Mucosa of descending colon (tissue), 3 donors: ENCODE measurements at regions not wholly inside any gene's neighbourhood (a gene's known extent, or its start where the extent isn't known, plus 50 kb on each side); places are given as distances from the start of the nearest gene placed in this dataset.

ENCODE experiments used
- ATAC-seq: fragments of 200-7000 bp; cut with Tn5 transposase; one replicate; pipeline ENCODE4 v1.9.1; 2020; ENCODE audit warnings: mild to moderate bottlenecking, moderate library complexity
- DNase-seq, 3 donors: peaks; one replicate each; pipeline ENCODE4 v3.0.0-alpha.2; 2020
- H3K36me3 ChIP-seq: fragments of 200-600 bp; one replicate; pipeline ENCODE4 v1.8.0; 2021; ENCODE audit warnings: low read depth, mild to moderate bottlenecking
- H3K4me1 ChIP-seq: fragments of 200-600 bp; one replicate; pipeline ENCODE4 v1.8.0; 2021; ENCODE audit warnings: low read depth, mild to moderate bottlenecking
- H3K4me3 ChIP-seq: fragments of 200-600 bp; one replicate; pipeline ENCODE4 v1.8.0; 2021; ENCODE audit warnings: mild to moderate bottlenecking
- H3K9me3 ChIP-seq: fragments of 200-600 bp; one replicate; pipeline ENCODE4 v1.8.0; 2021; ENCODE audit warnings: mild to moderate bottlenecking
- CTCF ChIP-seq: fragments of 200-600 bp; IDR thresholded peaks from one replicate; pipeline ENCODE4 v1.8.0; 2022; ENCODE audit warnings: antibody characterized with exemption, mild to moderate bottlenecking
- intact Hi-C, 2 donors: fragments of 100-400 bp; cut with DNase I in 1 of 2; cut with micrococcal nuclease in 1 of 2; formaldehyde crosslinking; loops; one replicate each; pipeline versions ENCODE4 v1.11.0 to v1.11.1; 2022; cut with DNase I, micrococcal nuclease
- donor health status: DM: no; HTN: no; CAD: no; lungs with moderate emphysema.
- donor health status: DM: no; HTN: no; CAD: no.
- donor health status: DM: no; HTN: yes; CAD: no.

GRCh38 chr4:128556756-128557155 is 252.7 kb upstream of the JADE1 start:
- intact Hi-C loops, result no loop called here
- Histone ChIP-seq H3K4me3 (no peak overlapping the region), H3K36me3 (no peaks in the 10 kb centered on the region), H3K4me1 (peaks cover 4% of the 10 kb centered on the region), H3K9me3 (no peaks in the 10 kb centered on the region)
- DNase-seq (no peak), ATAC-seq (no peak)
- TF ChIP-seq CTCF, result no peak

- no peak for TF ChIP-seq CTCF
- no peak for DNase-seq
- H3K4me3 ChIP-seq, result no peak overlapping the region
- peaks cover 4% of the 10 kb centered on the region for H3K4me1 ChIP-seq
- ATAC-seq, result peak; percentile 31
- H3K9me3 ChIP-seq, result no peaks in the 10 kb centered on the region
- H3K36me3 ChIP-seq, result no peaks in the 10 kb centered on the region
- intact Hi-C loops, result no loop called here
Measured at GRCh38 chr4:128553686-128554515, 255.6 kb upstream of the JADE1 start.

DNA sequence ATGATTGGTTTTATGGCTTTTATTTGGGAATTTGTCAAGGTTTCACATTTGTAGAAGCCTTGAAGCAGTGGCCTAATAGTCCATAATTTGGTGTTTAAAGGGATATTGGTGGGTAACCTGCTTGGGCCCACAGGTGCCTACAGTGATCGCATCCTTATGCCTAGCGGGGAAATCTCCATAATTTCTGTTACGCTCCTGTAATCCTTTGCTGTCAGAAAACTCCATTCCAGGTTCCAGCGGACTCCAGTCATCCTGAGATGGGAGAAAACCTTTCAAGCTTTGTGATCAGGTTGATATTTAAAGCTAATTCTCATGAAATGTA is 257.0 kb upstream of the JADE1 start:
- DNase-seq (no peak), ATAC-seq (no peak)
- no peak for TF ChIP-seq CTCF
- no peaks in the 10 kb centered on the region for H3K36me3 ChIP-seq
- H3K4me3 ChIP-seq, result no peak overlapping the region
- intact Hi-C loops, result no loop called here
- peaks cover 4% of the 10 kb centered on the region for H3K4me1 ChIP-seq
- no peaks in the 10 kb centered on the region for H3K9me3 ChIP-seq

DNA sequence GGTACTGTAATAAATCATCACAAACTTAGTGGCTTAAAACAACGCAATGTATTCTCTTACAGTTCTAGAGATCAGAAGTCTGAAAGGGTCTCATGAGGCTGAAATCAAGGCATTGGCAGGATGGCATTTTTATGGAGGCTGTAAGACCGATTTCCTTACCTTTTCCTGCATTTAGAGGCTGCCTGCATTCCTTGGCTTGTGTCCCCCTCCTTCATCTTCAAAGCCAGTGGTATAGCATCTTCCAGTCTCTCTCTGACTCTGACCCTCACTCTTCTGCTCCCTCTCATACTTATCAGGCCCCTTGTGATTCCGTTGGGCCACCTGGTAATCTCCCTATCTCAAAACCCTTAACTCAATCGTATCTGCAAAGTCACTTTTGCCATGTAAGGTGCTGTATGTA is 258.2 kb upstream of the JADE1 start:
- Histone ChIP-seq H3K4me3 (no peak overlapping the region), H3K36me3 (no peaks in the 10 kb centered on the region), H3K9me3 (no peaks in the 10 kb centered on the region), H3K4me1 (peaks cover 4% of the 10 kb centered on the region)
- TF ChIP-seq CTCF, result no peak
- ATAC-seq (no peak), DNase-seq (no peak)
- intact Hi-C loops, result no loop called here

GRCh38 chr4:128550060-128550459 is 259.4 kb upstream of the JADE1 start:
- DNase-seq, result no peak
- intact Hi-C loops, result no loop called here
- Histone ChIP-seq H3K4me1 (peaks cover 4% of the 10 kb centered on the region), H3K4me3 (no peak overlapping the region), H3K36me3 (no peaks in the 10 kb centered on the region), H3K9me3 (no peaks in the 10 kb centered on the region)
- ATAC-seq, result no peak
- TF ChIP-seq CTCF, result no peak

GRCh38 chr4:128549636-128550035 is 259.9 kb upstream of the JADE1 start:
- Histone ChIP-seq H3K4me1 (peaks cover 4% of the 10 kb centered on the region), H3K9me3 (no peaks in the 10 kb centered on the region), H3K36me3 (no peaks in the 10 kb centered on the region), H3K4me3 (no peak overlapping the region)
- ATAC-seq (no peak), DNase-seq (no peak)
- intact Hi-C loops, result no loop called here
- no peak for TF ChIP-seq CTCF
